ENCODE measurements at regions not wholly inside any gene's neighbourhood (a gene's known extent, or its start where the extent isn't known, plus 50 kb on each side); places are given as distances from the start of the nearest gene placed in this dataset.

GRCh38 chr2:187013058-187013457 is 164.1 kb upstream of the ZSWIM2 start:
- TF ChIP-seq CTCF (optimal IDR thresholded peaks at IDR 0.05 in 1 of 3, IDR thresholded peaks at IDR 0.05 in 1 of 3, conservative IDR thresholded peaks at IDR 0.05 in 1 of 3; ENCODE audit: extremely low read depth in 1 of 3, insufficient read depth in 2 of 3, low read length in 3 of 3), result no peak
- no peak for TF ChIP-seq EZH2 (IDR thresholded peaks at IDR 0.05; ENCODE audit: low read length)

Measured in keratinocyte (primary cell).